ENCODE measurements at regions not wholly inside any gene's neighbourhood (a gene's known extent, or its start where the extent isn't known, plus 50 kb on each side); places are given as distances from the start of the nearest gene placed in this dataset.
"Not testable (repeated sequence)": the region's sequence is repeated elsewhere in the genome, so short reads cannot be mapped to it uniquely, and the experiment has no call there.

DNA sequence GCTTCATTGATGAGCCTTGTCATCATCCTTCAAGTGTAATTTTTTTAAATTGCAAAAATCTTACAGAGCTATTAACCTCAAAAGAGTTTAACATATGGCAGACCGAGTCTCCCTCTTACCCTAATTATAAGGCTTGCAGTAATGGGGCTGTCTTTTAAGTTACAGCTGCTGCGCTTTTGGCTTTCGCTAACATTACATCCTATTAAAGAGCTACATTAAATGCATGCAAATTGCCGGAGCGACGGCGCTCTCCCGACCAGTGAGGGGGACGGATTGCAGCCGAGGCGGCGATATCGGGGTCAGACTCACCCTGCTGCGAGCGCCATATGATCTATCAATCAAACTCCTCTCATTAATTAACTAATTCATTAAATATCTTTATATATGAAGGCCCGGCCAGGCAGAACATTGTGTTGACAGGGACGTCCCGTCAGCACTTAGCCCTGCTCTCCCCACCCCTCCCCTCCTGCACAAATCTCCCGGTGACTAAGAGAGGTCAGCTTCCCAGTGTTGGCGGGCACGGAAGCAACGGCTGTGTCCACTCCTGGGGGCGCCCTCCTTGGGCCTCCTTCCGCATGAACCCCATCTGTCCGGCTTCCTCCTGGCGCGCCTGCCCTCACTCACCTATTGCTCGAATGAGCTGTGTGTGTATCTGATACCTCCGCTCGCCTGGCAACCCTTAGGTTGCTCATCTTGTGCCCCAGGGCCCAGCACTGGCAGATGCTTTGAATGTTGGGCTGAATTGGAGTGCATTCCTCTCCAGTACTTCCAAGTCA lies 156.0 kb upstream of the CADM1 start:
- DNase-seq (ENCODE audit: low read depth), result no peak

DNA sequence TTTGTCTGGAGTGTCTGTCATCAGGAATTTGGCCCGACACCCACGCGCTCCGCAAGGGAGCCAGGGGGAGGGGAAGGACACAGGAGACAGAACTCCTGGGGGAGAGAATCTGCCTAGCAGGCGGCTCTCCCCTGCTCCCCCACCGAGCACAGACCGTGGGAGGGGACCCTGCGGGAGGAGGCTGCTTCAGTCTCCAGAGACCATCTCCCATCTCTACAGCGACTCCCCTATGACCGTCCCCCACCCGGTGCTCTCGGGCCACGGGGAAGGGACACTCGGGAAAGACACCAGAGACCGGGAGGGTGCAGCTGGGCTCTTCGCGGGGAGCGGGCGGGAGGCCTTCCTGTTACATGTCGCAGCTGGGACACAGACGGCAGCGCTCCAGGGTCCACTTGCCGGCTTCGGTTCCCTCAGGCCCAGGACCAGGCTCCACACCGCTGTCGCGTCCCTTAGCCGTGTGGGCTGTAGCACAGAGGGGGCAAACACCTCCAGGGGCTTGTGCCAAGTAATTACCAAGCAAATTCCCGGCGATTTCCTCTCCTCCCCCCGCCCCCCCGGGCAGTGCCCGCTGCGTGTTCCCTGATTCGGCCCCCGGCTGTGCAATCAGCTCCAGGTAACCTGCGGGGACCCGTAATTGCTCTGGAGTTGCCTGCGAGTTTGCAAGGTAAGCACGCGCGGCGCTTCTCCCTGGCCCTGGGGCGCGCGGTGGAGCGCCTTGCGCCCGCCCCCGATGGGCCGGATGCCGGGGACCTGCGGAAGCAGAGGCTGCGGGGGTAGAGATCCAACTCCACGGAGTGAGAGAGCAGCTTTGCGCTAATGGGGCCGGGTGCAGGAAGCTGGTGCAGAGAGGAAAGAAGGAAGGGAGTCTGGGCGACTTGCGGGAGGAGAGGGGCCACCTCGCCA lies 155.1 kb upstream of the CADM1 start:
- DNase-seq (ENCODE audit: low read depth), result no peak

DNA sequence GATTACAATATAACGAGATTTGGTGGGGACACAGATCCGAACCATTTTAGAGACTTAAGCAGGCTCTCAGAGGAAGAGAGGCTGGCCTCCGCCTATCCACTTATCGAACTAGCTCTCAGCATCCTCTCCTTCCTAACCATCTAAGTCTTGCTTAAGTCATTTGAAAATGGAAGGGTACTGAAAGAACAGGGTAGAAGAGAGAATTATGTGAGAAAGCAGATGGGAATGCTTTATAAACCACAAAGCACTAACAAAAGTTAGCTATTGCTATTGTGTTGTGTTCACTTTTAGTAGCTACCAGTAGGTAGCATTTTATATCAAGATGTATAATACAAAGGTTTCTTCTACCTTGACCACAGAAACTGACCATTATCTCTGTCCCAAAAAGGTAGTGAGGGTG lies 153.4 kb upstream of the CADM1 start:
- no peak for DNase-seq (ENCODE audit: low read depth)

DNA sequence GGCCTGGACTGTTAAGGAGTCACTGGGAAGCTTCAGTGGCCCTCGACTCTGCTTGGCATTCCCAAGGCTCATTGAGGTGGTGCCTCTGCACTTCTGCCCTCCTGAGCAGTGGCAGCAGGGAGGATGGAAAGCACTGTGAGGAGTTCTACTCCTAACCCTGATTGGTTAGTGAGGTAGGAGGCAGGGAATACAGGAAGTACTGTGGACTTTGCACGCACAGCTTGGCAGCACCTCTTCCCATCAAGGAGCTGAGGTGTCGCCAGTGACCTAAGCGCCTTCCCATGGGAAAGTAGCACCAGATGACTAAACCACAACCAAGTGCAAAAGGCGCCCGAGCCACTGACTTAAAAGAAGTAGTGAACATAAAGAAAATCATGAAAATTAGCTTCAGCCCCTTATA lies 152.5 kb upstream of the CADM1 start:
- DNase-seq (ENCODE audit: low read depth), result no peak

DNA sequence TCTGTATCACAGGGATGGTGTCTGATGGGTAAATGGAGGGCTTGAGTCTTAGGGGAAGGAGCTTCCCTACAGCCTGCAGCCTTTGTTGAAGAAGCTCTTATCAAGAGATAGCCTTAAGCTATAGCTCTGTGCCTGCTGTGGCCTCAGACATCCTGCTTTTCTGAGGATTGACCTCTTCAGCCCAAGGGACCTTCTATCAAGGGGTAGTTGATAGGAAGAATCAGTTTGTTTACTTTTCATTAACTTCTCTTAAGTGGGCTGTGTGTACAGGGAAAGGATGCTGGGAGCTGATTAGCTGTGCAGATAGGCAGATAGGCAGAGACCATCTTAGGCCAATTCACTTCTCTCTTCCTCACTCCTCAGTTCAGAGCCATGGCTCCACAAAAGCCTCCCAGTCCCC lies 151.8 kb upstream of the CADM1 start:
- DNase-seq (ENCODE audit: low read depth), result no peak

DNA sequence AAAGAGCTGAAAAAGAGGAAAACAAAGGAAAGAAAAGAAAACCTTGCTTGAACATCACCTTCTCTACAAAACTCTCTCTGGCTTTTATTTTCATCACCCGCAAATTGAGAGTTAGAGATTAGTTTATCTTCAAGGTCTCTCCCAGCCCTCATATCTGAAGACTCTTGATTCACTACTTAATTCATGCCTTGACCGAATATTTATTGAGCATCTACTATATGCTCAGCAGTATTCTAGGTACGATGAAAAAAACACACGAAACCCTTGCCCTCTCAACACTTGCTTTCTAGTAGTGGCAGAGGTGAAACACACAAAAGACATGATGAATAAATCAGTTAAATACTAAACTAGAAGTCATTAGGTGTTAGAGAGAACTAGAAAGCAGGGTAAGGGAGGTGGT lies 150.6 kb upstream of the CADM1 start:
- DNase-seq (ENCODE audit: low read depth), result no peak

DNA sequence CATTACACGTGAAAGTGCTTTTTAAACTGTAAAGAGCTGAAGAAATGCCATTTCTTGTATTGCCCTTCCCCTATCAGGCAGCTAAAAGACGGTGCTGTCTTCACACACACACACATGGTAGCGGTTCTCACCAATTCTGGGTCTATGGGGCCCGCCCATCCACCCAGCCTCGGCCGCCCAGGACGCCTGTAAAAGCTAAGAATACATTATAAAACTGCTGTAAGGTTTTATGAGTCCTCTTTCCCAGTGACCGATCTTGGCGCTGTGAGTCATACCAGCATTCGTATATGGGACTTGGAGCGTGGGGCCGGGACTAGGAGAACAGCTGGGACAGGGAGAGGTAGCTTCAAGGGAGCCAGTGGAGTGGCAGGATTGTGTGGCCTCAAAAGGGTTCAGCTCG lies 149.7 kb upstream of the CADM1 start:
- DNase-seq (ENCODE audit: low read depth), result no peak

DNA sequence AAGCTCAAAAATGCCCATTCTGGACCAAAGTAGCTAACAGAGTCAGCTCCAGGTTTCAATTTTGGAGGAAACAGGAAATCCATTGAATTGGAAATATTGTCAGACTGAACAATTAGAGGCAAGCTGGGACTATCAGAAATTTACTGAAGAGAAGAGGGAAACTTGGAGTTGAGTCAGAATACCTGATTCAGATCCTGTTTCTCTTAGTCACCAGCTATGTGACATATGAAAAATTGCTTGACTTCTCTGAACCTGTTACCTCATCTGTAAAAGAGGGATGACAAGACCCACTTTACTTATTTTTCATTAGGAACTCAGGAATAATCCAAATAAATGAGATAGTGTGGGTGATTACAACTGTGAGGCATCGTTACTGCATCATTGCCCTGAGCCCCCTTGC lies 148.9 kb upstream of the CADM1 start:
- no peak for DNase-seq (ENCODE audit: low read depth)

DNA sequence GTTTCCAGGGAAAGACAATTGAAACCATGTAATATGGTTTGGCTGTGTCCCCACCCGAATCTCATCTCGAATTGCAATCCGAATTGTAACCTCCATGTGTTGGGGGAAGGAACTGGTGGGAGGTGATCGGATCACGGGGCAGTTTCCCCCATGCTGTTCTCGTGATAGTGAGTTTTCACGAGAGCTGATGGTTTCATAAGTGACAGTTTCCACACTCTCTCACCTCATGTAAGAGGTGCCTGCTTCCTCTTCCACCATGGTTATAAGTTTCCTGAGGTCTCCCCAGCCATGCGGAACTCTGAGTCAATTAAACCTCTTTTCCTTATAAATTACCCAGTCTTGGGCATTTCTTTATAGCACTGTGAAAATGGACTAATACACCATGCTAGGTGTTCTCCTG lies 148.3 kb upstream of the CADM1 start:
- DNase-seq (ENCODE audit: low read depth), result no peak

DNA sequence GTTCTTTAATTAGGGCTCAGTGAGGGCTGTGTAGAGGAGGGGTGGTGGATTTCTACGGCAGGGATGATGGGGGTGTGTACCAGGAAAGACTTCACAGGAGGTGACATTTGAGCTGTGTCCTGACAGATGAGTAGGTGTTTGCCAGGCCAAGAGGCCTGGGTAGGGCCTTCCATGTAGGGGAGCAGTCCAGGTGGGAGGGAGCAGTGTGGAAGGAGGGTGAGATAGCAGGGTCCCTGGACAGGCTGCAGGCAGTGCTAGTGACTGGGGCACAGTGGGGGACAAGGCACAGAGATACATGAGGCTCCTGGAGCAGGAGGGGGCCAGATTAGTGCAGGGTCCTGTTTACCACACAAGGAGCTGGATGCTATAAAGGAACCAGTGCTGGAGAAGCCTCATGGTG lies 147.9 kb upstream of the CADM1 start:
- DNase-seq (ENCODE audit: low read depth), result no peak

DNA sequence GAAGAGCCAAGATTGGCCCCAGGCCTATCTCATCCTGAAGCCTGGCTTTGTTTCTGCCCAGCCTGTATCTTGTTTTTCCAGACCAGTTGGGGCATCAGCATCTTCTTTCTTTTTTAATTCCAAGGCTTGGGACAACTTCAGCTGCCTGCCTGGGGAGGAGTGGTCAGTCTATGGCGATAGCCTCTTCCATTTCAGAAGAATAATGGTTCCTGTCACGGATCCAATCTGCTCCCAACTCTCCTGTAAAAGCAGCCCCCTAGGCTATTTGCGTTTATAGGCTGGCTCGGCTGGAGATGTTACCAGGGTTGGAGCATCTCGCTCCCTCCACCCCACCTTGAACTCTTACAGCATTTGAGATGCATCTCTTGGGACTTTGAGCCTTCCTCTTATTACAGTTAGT lies 145.2 kb upstream of the CADM1 start:
- no peak for DNase-seq (ENCODE audit: low read depth)

DNA sequence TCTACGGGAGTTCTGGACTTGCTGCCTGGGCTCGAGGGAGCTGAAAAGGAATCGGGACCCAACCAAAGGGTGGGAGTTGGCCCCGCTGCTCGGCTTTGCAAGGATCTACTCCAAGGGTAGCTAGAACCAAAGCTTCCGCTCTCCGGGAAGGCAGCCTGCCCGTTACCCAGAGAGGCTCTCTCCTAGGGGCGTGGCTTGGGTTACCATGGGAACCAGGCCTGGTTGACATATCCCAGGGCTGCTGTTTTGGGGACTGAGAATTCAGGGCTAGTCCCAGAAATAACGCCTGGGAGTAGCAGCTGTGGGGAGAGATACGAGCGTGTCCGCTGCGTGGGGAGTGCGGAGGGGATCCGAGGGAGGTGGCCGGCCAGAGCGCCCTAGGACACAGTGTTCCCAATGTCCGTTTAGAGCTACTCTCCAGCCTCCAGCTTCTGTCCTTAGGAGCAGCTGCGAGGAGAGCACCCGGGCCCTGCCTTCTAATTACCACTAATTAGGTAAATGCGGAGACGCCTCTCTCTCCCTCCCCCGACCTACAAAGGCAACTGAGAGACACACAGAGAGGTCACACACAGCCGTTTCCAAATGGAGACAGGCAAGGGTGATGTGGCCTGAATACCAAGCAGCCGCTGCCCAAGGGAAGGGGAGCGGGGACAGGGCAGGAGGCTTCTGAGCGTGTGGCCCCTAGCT lies 141.6 kb upstream of the CADM1 start:
- DNase-seq (ENCODE audit: low read depth), result no peak

DNA sequence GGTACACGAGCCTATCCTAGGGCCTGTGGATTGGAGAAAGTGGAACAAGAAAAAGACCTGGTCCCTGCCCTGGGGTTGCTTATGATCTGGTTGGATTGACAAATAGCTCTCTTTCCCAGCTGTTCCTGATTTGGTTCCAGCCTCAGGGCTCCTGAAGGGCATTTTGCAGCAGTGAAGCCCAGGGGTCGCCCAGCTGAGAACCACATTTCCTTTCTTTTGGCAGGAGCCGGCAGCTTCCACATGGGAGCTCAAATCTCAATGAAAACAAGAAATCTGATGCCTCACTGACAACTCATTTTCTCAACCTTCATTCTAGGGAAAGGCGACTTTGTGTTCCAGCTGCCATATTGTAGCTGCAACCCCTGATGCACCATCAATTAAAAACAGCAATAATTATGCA lies 140.6 kb upstream of the CADM1 start:
- no peak for DNase-seq (ENCODE audit: low read depth)

DNA sequence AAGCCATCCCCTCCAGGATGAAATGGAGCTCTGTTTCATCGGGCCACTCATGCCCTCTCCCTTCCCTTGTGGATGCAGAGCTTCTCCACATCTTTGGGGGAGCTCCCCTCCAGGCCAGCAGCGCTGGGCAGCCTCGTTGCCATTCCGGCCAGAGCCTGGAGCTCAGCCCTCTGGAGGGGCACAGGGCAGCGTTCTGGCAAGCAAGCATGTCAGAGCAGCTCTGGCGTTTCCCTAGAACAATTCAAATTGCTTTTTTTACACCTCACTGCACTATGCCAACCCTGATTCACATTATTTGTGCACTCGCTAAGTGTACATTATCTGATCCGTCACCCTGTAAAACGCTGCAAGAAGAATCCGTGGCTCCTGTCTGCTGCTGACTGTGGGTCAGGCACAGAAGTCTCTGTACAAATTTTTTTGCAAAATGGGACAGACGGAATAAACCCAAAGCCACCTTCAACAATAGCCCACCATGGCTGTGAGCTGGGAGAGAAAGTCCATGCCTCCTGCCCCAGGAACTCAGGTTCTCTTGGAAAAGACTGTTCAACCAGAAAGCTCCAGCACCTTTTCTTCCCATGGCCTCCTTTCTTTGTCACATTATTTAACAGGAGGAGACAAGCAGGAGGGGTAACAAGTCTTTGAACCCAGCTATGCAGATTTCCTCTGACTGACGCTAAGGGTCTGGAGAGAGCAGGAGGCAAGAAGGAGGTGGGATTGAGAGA lies 139.5 kb upstream of the CADM1 start:
- no peak for DNase-seq (ENCODE audit: low read depth)

DNA sequence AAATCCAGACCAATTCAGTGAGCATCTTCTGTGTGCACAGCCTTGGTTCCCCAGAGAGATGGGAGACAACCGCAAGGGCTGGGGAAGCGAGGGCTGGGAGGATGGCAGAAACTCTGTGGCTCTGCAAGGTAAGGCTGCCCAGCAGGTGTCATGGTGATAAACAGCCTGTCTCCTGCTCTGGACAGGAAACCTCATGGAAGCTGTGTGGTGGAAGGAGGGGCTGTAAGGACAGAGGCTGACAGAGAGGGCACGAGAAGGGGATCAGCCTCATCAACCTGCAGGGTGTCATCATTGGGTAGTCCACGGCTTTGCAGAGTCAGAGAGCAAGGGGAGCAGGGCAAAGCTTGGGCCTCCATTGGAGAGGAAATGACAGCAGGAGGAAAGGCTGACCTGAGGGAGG lies 138.4 kb upstream of the CADM1 start:
- no peak for DNase-seq (ENCODE audit: low read depth)

DNA sequence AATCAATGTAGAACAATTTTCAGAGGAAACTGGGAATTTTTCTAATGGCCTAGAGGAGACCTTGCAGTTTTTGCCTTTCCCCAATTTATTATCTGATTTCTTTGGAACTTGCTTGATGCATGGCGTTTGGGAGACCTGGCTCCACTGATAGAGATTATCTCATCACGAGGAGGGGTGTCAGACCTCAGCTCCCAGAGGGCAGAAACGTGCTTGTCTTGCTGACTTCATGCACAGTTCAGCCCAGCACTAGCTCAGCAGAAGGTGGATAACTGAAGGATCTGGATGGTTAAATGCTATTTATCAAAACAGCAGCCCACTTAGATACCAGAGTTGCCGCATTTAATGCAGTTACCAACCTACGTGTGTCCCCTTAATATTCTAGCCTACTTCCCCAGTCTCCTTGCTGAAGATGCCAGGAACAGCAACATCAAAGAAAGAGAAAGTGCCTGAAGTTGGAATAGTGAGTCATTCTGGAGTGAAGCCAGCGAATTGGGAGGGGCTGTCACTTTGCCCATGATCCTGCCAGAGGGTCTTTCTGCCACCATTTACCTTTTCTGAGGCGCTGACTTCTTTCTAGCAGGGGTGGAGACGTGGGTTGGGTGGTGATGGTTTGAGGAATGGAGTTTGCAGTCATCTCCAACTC lies 133.5 kb upstream of the CADM1 start:
- no peak for DNase-seq (ENCODE audit: low read depth)

DNA sequence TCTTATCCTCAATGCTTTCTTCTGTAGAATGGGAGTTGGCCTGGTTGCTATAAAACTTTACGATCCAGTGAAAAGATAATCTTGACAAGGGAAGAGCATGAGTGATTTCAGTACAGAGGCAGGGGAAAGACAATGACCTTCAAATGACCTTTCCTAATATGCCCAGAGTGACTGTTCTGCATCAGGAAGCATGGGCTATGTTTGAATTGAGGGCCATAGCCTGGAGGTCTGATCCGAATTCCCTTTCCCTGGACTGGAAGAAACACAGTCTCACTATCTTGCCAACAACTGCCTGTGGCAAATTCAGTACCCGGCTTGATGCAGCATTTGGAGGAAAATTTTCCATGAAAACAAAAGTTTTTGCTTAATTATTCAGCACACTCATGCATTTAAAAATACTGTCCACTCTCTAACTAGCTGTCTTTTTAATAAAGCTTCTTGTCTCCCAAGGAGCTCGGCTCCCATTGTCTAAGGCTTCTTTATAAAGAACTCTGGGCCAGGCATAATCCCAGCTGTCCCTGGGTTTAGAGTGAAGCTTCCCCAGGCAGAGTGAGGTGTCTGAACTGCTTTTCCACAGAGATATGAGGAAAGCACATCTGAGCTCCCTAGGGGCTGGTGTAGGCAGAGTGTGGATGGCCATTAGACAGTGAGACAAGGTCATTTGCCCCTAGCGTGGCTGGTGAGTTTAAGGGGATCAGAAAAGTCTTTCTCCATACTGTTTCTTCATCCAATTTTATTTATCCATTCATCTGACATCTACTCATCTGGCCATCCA lies 132.7 kb upstream of the CADM1 start:
- DNase-seq (ENCODE audit: low read depth), result no peak

DNA sequence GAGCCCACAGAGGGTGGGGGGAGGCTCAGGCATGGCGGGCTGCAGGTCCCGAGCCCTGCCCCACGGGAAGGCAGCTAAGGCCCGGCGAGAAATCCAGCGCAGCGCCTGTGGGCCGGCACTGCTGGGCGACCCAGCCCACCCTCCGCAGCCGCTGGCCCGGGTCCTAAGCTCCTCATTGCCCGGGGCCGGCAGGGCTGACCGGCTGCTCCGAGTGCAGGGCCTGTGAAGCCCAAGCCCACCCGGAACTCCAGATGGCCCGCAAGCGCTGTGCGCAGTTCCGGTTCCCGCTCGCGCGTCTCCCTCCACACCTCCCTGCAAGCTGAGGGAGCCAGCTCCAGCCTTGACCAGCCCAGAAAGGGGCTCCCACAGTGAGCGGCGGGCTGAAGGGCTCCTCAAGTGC lies 129.8 kb upstream of the CADM1 start:
- not testable (repeated sequence) for DNase-seq (ENCODE audit: low read depth)

DNA sequence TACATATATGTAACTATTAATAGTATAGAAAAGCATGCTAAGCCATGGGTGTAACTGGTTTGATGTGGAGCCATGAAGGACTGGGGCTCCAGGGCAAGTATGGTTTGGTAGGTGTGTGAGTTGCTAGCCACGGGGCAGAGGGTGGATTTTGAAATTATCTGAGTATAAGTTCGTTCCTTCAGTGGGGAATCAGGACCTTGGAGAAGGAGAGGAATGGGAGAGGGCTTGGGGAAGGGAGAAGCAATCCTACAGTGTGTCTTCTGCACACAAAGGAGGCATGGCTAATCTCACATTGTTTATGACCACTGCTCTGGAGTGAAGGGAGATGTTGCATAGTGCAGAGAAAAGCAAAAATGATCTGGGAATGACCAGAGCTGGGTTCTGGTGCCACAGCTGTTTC lies 127.8 kb upstream of the CADM1 start:
- DNase-seq (ENCODE audit: low read depth), result no peak

DNA sequence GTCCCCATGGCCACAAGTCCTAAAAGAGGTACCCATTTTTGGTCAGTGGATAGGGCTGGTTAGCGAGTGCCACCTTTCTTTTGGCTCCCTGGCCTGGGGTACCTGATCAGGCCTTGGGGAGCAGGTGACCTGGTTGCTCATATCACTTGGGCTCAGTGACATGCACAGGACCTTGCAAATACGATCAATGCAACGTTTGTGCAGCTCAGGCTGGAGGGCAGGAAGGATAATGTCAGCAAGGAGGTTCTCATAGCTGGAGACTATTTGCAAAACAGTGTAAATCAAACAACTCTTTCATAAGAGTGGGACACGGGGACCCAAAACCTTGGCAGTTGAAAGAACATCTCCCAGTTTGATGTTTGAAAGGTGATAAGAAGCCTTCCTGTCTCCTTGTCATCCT lies 127.4 kb upstream of the CADM1 start:
- DNase-seq (ENCODE audit: low read depth), result no peak

DNA sequence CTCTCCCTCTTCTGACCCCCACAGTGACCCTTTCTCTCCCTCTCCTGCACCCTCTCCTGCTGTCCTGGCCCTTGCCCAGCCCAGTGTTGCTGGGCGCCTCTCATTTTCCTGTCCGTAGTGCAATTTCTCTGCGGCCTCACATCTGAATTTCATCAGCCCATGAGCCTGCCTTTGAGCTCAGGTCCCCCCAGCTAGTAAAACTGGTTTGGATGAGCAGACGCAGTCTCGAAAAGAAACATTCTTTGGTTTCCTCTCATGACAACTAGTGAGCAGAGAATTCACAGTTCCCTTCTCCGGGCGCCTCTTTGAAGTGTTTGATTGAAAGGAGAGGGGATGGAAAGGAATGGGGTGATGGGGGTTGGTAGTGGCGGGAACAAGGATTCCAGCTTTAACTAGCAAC lies 126.0 kb upstream of the CADM1 start:
- no peak for DNase-seq (ENCODE audit: low read depth)

Measured in stromal cell of bone marrow (primary cell).